ENCODE measurements at regions not wholly inside any gene's neighbourhood (a gene's known extent, or its start where the extent isn't known, plus 50 kb on each side); places are given as distances from the start of the nearest gene placed in this dataset.

GRCh38 chr10:130808243-130808642 lies 503.3 kb downstream of the TCERG1L start:
- Mint-ChIP-seq H3K36me3 (ENCODE audit: low read depth) (no peaks in the 10 kb centered on the region), H3K9me3 (no peaks in the 10 kb centered on the region), H3K4me3 (no peak overlapping the region), H3K27ac (no peak overlapping the region), H3K4me1 (no peaks in the 10 kb centered on the region), H3K27me3 (no peaks in the 10 kb centered on the region)
- ChIA-PET POLR2A (no interaction called here), CTCF (interaction anchor here (0.6 kb wide), 1 partner anchor 9 kb away, joined by 3 read pairs; no protein-coding TSS in a partner anchor)
- DNase-seq = no peak

GRCh38 chr10:130808686-130809085 lies 502.8 kb downstream of the TCERG1L start:
- H3K4me1 Mint-ChIP-seq = no peaks in the 10 kb centered on the region
- ChIA-PET POLR2A (no interaction called here), CTCF (no interaction called here)
- H3K4me3 Mint-ChIP-seq = no peak overlapping the region
- H3K9me3 Mint-ChIP-seq = no peaks in the 10 kb centered on the region
- no peak overlapping the region for H3K27ac Mint-ChIP-seq
- no peak for DNase-seq
- H3K36me3 Mint-ChIP-seq (ENCODE audit: low read depth) = no peaks in the 10 kb centered on the region
- no peaks in the 10 kb centered on the region for H3K27me3 Mint-ChIP-seq

GRCh38 chr10:130809181-130809580 lies 502.3 kb downstream of the TCERG1L start:
- Mint-ChIP-seq H3K27me3 (no peaks in the 10 kb centered on the region), H3K36me3 (ENCODE audit: low read depth) (no peaks in the 10 kb centered on the region), H3K4me3 (no peak overlapping the region), H3K9me3 (no peaks in the 10 kb centered on the region), H3K27ac (no peak overlapping the region), H3K4me1 (no peaks in the 10 kb centered on the region)
- ChIA-PET CTCF (interaction anchor here (1.3 kb wide), 1 partner anchor 9 kb away, joined by 3 read pairs; no protein-coding TSS in a partner anchor), POLR2A (no interaction called here)
- DNase-seq = no peak

- H3K27me3 Mint-ChIP-seq = no peaks in the 10 kb centered on the region
- CTCF ChIA-PET = interaction anchor here (1.3 kb wide), 1 partner anchor 10 kb away, joined by 3 read pairs; no protein-coding TSS in a partner anchor
- H3K4me1 Mint-ChIP-seq = no peaks in the 10 kb centered on the region
- H3K4me3 Mint-ChIP-seq = no peak overlapping the region
- H3K36me3 Mint-ChIP-seq (ENCODE audit: low read depth) = no peaks in the 10 kb centered on the region
- POLR2A ChIA-PET = no interaction called here
- no peaks in the 10 kb centered on the region for H3K9me3 Mint-ChIP-seq
- DNase-seq = no peak
- no peak overlapping the region for H3K27ac Mint-ChIP-seq
Observed at GRCh38 chr10:130809761-130810515, 501.6 kb downstream of the TCERG1L start.

GRCh38 chr10:130810856-130811255 lies 500.7 kb downstream of the TCERG1L start:
- DNase-seq = no peak
- ChIA-PET POLR2A (no interaction called here), CTCF (interaction anchor here (0.6 kb wide), 1 partner anchor 782 kb away, joined by 3 read pairs; no protein-coding TSS in a partner anchor)
- H3K36me3 Mint-ChIP-seq (ENCODE audit: low read depth) = no peaks in the 10 kb centered on the region
- H3K27ac Mint-ChIP-seq = no peak overlapping the region
- no peak overlapping the region for H3K4me3 Mint-ChIP-seq
- no peaks in the 10 kb centered on the region for H3K4me1 Mint-ChIP-seq
- H3K27me3 Mint-ChIP-seq = no peaks in the 10 kb centered on the region
- no peaks in the 10 kb centered on the region for H3K9me3 Mint-ChIP-seq

GRCh38 chr10:130812381-130813148 lies 499.0 kb downstream of the TCERG1L start:
- ChIA-PET POLR2A (interaction anchor here (0.6 kb wide), 1 partner anchor 94 kb away, joined by 3 read pairs; no protein-coding TSS in a partner anchor), CTCF (no interaction called here)
- Mint-ChIP-seq H3K36me3 (ENCODE audit: low read depth) (no peaks in the 10 kb centered on the region), H3K4me1 (no peaks in the 10 kb centered on the region), H3K4me3 (no peak overlapping the region), H3K27me3 (no peaks in the 10 kb centered on the region), H3K9me3 (no peaks in the 10 kb centered on the region), H3K27ac (no peak overlapping the region)
- DNase-seq = no peak

GRCh38 chr10:130814610-130815009 lies 496.9 kb downstream of the TCERG1L start:
- Mint-ChIP-seq H3K9me3 (peaks cover 6% of the 10 kb centered on the region), H3K4me3 (no peak overlapping the region), H3K27ac (no peak overlapping the region), H3K4me1 (no peaks in the 10 kb centered on the region), H3K27me3 (no peaks in the 10 kb centered on the region), H3K36me3 (ENCODE audit: low read depth) (no peaks in the 10 kb centered on the region)
- ChIA-PET POLR2A (interaction anchor here (0.6 kb wide), 1 partner anchor 109 kb away, joined by 3 read pairs; no protein-coding TSS in a partner anchor), CTCF (no interaction called here)
- no peak for DNase-seq

GRCh38 chr10:130816116-130816901 lies 495.2 kb downstream of the TCERG1L start:
- peaks cover 6% of the 10 kb centered on the region for H3K9me3 Mint-ChIP-seq
- H3K36me3 Mint-ChIP-seq (ENCODE audit: low read depth) = no peaks in the 10 kb centered on the region
- CTCF ChIA-PET = no interaction called here
- no peaks in the 10 kb centered on the region for H3K27me3 Mint-ChIP-seq
- no peak for DNase-seq
- no peaks in the 10 kb centered on the region for H3K4me1 Mint-ChIP-seq
- H3K4me3 Mint-ChIP-seq = no peak overlapping the region
- POLR2A ChIA-PET = no interaction called here
- no peak overlapping the region for H3K27ac Mint-ChIP-seq

GRCh38 chr10:130817046-130817624 lies 494.4 kb downstream of the TCERG1L start:
- CTCF ChIA-PET = no interaction called here
- no peak overlapping the region for H3K27ac Mint-ChIP-seq

GRCh38 chr10:130817674-130818073 lies 493.8 kb downstream of the TCERG1L start:
- Mint-ChIP-seq H3K9me3 (peaks cover 6% of the 10 kb centered on the region), H3K27me3 (no peaks in the 10 kb centered on the region), H3K27ac (no peak overlapping the region), H3K4me1 (no peaks in the 10 kb centered on the region), H3K36me3 (ENCODE audit: low read depth) (no peaks in the 10 kb centered on the region), H3K4me3 (no peak overlapping the region)
- DNase-seq = no peak
- ChIA-PET CTCF (no interaction called here), POLR2A (no interaction called here)

More at GRCh38 chr10:130817046-130817624, 494.4 kb downstream of the TCERG1L start:
- H3K9me3 Mint-ChIP-seq = peaks cover 6% of the 10 kb centered on the region
- DNase-seq = no peak
- no peaks in the 10 kb centered on the region for H3K27me3 Mint-ChIP-seq
- H3K4me1 Mint-ChIP-seq = no peaks in the 10 kb centered on the region
- H3K4me3 Mint-ChIP-seq = no peak overlapping the region
- POLR2A ChIA-PET = no interaction called here
- H3K36me3 Mint-ChIP-seq (ENCODE audit: low read depth) = no peaks in the 10 kb centered on the region

GRCh38 chr10:130820880-130821482 lies 490.5 kb downstream of the TCERG1L start:
- peaks cover 15% of the 10 kb centered on the region for H3K9me3 Mint-ChIP-seq
- no peak overlapping the region for H3K4me3 Mint-ChIP-seq
- H3K27ac Mint-ChIP-seq = no peak overlapping the region
- POLR2A ChIA-PET = no interaction called here
- no peaks in the 10 kb centered on the region for H3K4me1 Mint-ChIP-seq
- H3K27me3 Mint-ChIP-seq = no peaks in the 10 kb centered on the region
- CTCF ChIA-PET = interaction anchor here (0.7 kb wide), 1 partner anchor 1302 kb away, joined by 3 read pairs; no protein-coding TSS in a partner anchor
- no peaks in the 10 kb centered on the region for H3K36me3 Mint-ChIP-seq (ENCODE audit: low read depth)
- DNase-seq = no peak

- Mint-ChIP-seq H3K27me3 (no peaks in the 10 kb centered on the region), H3K4me1 (no peaks in the 10 kb centered on the region), H3K9me3 (peaks cover 16% of the 10 kb centered on the region), H3K36me3 (ENCODE audit: low read depth) (no peaks in the 10 kb centered on the region), H3K27ac (no peak overlapping the region), H3K4me3 (no peak overlapping the region)
- CTCF ChIA-PET = no interaction called here
- POLR2A ChIA-PET = no interaction called here
- DNase-seq = no peak
Observed at GRCh38 chr10:130824230-130825014, 487.1 kb downstream of the TCERG1L start.
